Heart left ventricle (tissue), 13 donors: ENCODE measurements at regions not wholly inside any gene's neighbourhood (a gene's known extent, or its start where the extent isn't known, plus 50 kb on each side); places are given as distances from the start of the nearest gene placed in this dataset.
"Not testable (repeated sequence)": the region's sequence is repeated elsewhere in the genome, so short reads cannot be mapped to it uniquely, and the experiment has no call there.

Experiments used
- CTCF ChIP-seq, 12 donors: fragments of 200-600 bp; sonication (generic) in 4 of 12; IDR thresholded peaks; one replicate each; pipeline versions ENCODE4 v1.5.0 to v1.8.0; 2018 to 2022; ENCODE audit warnings: antibody characterized with exemption in 12 of 12, mild to moderate bottlenecking in 5 of 12
- POLR2A ChIP-seq, 2 donors: fragments of 450-650 bp; IDR thresholded peaks; one replicate each; pipeline ENCODE4 v1.6.1; 2017; ENCODE audit warnings: antibody characterized with exemption in 2 of 2, mild to moderate bottlenecking in 2 of 2, moderate library complexity in 2 of 2
- donor health status: ischemic (EF 13 %, LVEDD 7.1; RV severe dilation, severe dysfunction).
- donor health status: DM: no; HTN: yes; CAD: no.
- donor health status: DM: no; HTN: no; CAD: no.
- donor health status: ischemic (EF 25% LVEDD 6.9; RV normal size, moderate dysfunction).
- donor health status: ischemic (EF 25% LVEDD 5.7; RV mildly dilated, moderate dysfunction).
- donor health status: ischemic (EF 35%, LVEDD 5.7; RV mildly dilated, moderate dysfunction).
- donor health status: nonischemic (EF 11% LVEDD 7.7; RV severe dilation, severe dysfunction).
- donor health status: DM: yes; HTN: yes; CAD: no.
- donor health status: PGD.
- donor health status: ischemic (EF 29% LVEDD 5.4; RV normal size, mild dysfunction).
- donor health status: nonischemic (EF 23%, LVEDD 6.1; RV moderate dilation, normal function).

- TF ChIP-seq POLR2A, CTCF (IDR thresholded peaks at IDR 0.05): not testable (repeated sequence)
Measured at GRCh38 chr6:106723419-106723818, 94.0 kb downstream of the QRSL1 start.
